Neural progenitor cell (in vitro differentiated cells): ENCODE measurements at regions not wholly inside any gene's neighbourhood (a gene's known extent, or its start where the extent isn't known, plus 50 kb on each side); places are given as distances from the start of the nearest gene placed in this dataset.

Experiments used
- DNase-seq: peaks from one replicate; pipeline ENCODE4 v3.0.0-alpha.2; 2016; ENCODE audit warnings: low spot score
- H2AFZ ChIP-seq: fragments of 200-600 bp; sonication (generic); replicated peaks from 2 replicates; pipeline ENCODE4 v1.6.1; 2016; ENCODE audit warnings: antibody characterized with exemption
- H3F3A ChIP-seq: fragments of 200-600 bp; sonication (generic); 2 replicates; pipeline ENCODE4 v1.6.1; 2016; ENCODE audit warnings: antibody characterized with exemption, low read depth
- H3K27ac ChIP-seq: fragments of 200-600 bp; sonication (generic); 2 replicates; pipeline ENCODE4 v1.5.1; 2016; ENCODE audit warnings: mild to moderate bottlenecking
- H3K27me3 ChIP-seq: fragments of 200-600 bp; sonication (generic); 2 replicates; pipeline ENCODE4 v1.6.1; 2016; ENCODE audit warnings: mild to moderate bottlenecking, moderate library complexity
- H3K36me3 ChIP-seq: fragments of 200-600 bp; sonication (generic); 2 replicates; pipeline ENCODE4 v1.5.1; 2016
- H3K4me1 ChIP-seq: fragments of 200-600 bp; sonication (generic); 2 replicates; pipeline ENCODE4 v1.6.1; 2016; ENCODE audit warnings: mixed run types
- H3K4me2 ChIP-seq: fragments of 200-600 bp; sonication (generic); 2 replicates; pipeline ENCODE4 v1.6.1; 2016
- H3K4me3 ChIP-seq: fragments of 200-600 bp; sonication (generic); 2 replicates; pipeline ENCODE4 v1.5.1; 2016
- H3K79me2 ChIP-seq: fragments of 200-600 bp; sonication (generic); 2 replicates; pipeline ENCODE4 v1.6.1; 2016; ENCODE audit warnings: low read depth
- H3K9ac ChIP-seq: fragments of 200-600 bp; sonication (generic); 2 replicates; pipeline ENCODE4 v1.6.1; 2016
- H3K9me3 ChIP-seq: fragments of 200-600 bp; sonication (generic); 2 replicates; pipeline ENCODE4 v1.5.1; 2016; ENCODE audit warnings: low read depth
- H4K20me1 ChIP-seq: fragments of 200-600 bp; sonication (generic); 2 replicates; pipeline ENCODE4 v1.6.1; 2016; ENCODE audit warnings: low read depth
- H3K27ac Mint-ChIP-seq: 3 replicates; pipeline ENCODE4 v1.8.0; 2021; ENCODE audit warnings: mixed read lengths
- H3K27me3 Mint-ChIP-seq: 2 replicates; pipeline ENCODE4 v1.8.0; 2022; ENCODE audit warnings: low read depth, mild to moderate bottlenecking, inconsistent platforms, moderate library complexity, mixed read lengths; ENCODE audit not compliant: insufficient read depth
- H3K36me3 Mint-ChIP-seq: 3 replicates; pipeline ENCODE4 v1.8.0; 2021; ENCODE audit warnings: mixed read lengths
- H3K4me1 Mint-ChIP-seq: 3 replicates; pipeline ENCODE4 v1.8.0; 2021; ENCODE audit warnings: mixed read lengths
- H3K4me3 Mint-ChIP-seq: 3 replicates; pipeline ENCODE4 v1.8.0; 2021; ENCODE audit warnings: mild to moderate bottlenecking, moderate library complexity, mixed read lengths
- H3K9me3 Mint-ChIP-seq: 3 replicates; pipeline ENCODE4 v1.8.0; 2020; ENCODE audit warnings: mixed read lengths
- CTCF ChIP-seq: fragments of 200-600 bp; sonication (generic); IDR thresholded peaks from 2 replicates; pipeline ENCODE4 v1.5.1; 2017; ENCODE audit warnings: antibody characterized with exemption, mild to moderate bottlenecking
- EZH2 ChIP-seq: fragments of 200-600 bp; sonication (generic); IDR thresholded peaks from 2 replicates; pipeline ENCODE4 v1.6.1; 2017; ENCODE audit warnings: antibody characterized with exemption, mild to moderate bottlenecking, moderate library complexity
- EZH2phosphoT487 ChIP-seq: fragments of 200-600 bp; sonication (generic); IDR thresholded peaks from 2 replicates; pipeline ENCODE4 v1.6.1; 2017; ENCODE audit warnings: antibody characterized with exemption

DNA sequence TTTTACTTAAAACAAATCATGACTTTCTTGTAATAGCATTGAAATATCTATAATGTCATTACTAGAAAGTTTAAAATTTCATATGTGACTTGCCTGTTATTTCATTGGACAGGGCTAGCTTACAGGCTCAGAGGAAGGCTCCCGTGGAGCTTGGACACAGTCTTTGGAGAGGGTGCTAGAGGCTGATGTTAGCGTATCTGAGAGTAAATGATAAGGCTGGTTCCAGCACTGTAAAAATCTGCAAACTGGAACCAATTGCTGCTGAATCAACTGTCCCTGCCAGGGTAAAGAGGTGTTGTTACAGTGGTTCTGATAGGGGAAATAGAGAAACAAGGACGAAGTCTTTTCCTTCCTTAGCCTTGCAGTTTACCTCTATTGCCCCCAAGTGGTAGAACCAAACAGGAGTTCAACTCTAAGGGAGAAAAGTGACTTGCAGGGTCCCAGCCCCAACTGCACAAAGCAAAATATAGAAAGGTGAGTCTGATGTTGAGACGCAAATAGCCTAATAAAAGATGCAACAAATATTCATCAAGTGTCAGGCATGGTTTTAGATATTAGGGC lies 901.7 kb downstream of the DIAPH3 start:
- H3K4me2 ChIP-seq = no peak overlapping the region
- H3K9ac ChIP-seq = no peak overlapping the region
- peaks cover 10% of the 10 kb centered on the region for H3F3A ChIP-seq
- no peaks in the 10 kb centered on the region for H3K9me3 Mint-ChIP-seq
- no peaks in the 10 kb centered on the region for H3K79me2 ChIP-seq
- no peak overlapping the region for H3K4me3 Mint-ChIP-seq
- H3K27ac Mint-ChIP-seq = no peak overlapping the region
- no peaks in the 10 kb centered on the region for H3K36me3 Mint-ChIP-seq
- no peaks in the 10 kb centered on the region for H3K27me3 ChIP-seq
- H3K27me3 Mint-ChIP-seq = no peaks in the 10 kb centered on the region
- TF ChIP-seq CTCF (peak; percentile 73), EZH2phosphoT487 (no peak), EZH2 (no peak)
- peaks cover 23% of the 10 kb centered on the region for H3K4me1 ChIP-seq
- peak overlapping the region; percentile 75 for H2AFZ ChIP-seq
- H4K20me1 ChIP-seq = no peaks in the 10 kb centered on the region
- no peaks in the 10 kb centered on the region for H3K9me3 ChIP-seq
- peaks cover 26% of the 10 kb centered on the region for H3K4me1 Mint-ChIP-seq
- H3K27ac ChIP-seq = no peak overlapping the region
- DNase-seq = peak; percentile 61
- no peak overlapping the region for H3K4me3 ChIP-seq
- no peaks in the 10 kb centered on the region for H3K36me3 ChIP-seq

GRCh38 chr13:59263531-59263930 lies 900.2 kb downstream of the DIAPH3 start:
- H4K20me1 ChIP-seq = no peaks in the 10 kb centered on the region
- no peak overlapping the region for H3K27ac ChIP-seq
- peaks cover 10% of the 10 kb centered on the region for H3F3A ChIP-seq
- H3K4me2 ChIP-seq = no peak overlapping the region
- H3K9ac ChIP-seq = no peak overlapping the region
- Mint-ChIP-seq H3K4me3 (no peak overlapping the region), H3K4me1 (peaks cover 26% of the 10 kb centered on the region), H3K27ac (no peak overlapping the region), H3K36me3 (no peaks in the 10 kb centered on the region), H3K27me3 (no peaks in the 10 kb centered on the region), H3K9me3 (no peaks in the 10 kb centered on the region)
- no peaks in the 10 kb centered on the region for H3K9me3 ChIP-seq
- H3K4me1 ChIP-seq = peaks cover 23% of the 10 kb centered on the region
- DNase-seq = no peak
- no peaks in the 10 kb centered on the region for H3K27me3 ChIP-seq
- no peak overlapping the region for H3K4me3 ChIP-seq
- H3K36me3 ChIP-seq = no peaks in the 10 kb centered on the region
- TF ChIP-seq EZH2phosphoT487 (no peak), EZH2 (no peak), CTCF (no peak)
- no peaks in the 10 kb centered on the region for H3K79me2 ChIP-seq
- H2AFZ ChIP-seq = no peak overlapping the region

DNA sequence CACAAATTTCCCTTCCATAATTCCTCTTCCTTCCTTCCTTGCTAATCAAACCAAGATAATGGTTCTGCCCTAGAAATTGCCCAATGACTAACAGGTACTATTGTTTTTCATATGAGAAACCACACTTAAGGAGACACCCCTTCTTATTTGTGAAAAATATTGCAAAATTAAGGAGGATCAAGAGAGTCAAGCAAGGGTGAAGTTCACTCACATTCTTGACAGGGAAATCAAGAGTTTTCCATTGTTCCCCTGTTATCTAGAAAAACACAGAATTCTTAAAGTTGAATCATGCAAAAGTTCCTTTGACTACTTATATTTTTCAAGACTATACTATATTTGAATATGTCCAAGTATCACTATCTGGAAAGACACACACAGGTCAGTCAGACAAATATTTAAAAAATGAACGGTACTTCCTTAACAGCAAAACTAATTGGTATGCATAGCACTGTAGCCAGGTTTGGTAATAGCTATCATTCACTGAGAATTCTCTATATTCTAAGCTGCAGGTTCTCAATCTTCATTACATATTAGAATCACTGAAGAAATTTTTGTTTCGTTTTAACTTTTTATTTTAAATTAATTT lies 897.2 kb downstream of the DIAPH3 start:
- no peaks in the 10 kb centered on the region for H3K9me3 Mint-ChIP-seq
- TF ChIP-seq EZH2phosphoT487 (no peak), EZH2 (no peak)
- H3K27ac Mint-ChIP-seq = no peak overlapping the region
- no peaks in the 10 kb centered on the region for H3K36me3 ChIP-seq
- no peaks in the 10 kb centered on the region for H3K4me1 ChIP-seq
- H3K27ac ChIP-seq = no peak overlapping the region
- no peaks in the 10 kb centered on the region for H3K36me3 Mint-ChIP-seq
- DNase-seq = no peak
- no peak overlapping the region for H2AFZ ChIP-seq
- H4K20me1 ChIP-seq = no peaks in the 10 kb centered on the region
- peaks cover 4% of the 10 kb centered on the region for H3K4me1 Mint-ChIP-seq
- no peak overlapping the region for H3K9ac ChIP-seq
- no peaks in the 10 kb centered on the region for H3K9me3 ChIP-seq
- H3F3A ChIP-seq = no peaks in the 10 kb centered on the region
- no peak overlapping the region for H3K4me2 ChIP-seq
- H3K79me2 ChIP-seq = no peaks in the 10 kb centered on the region
- no peaks in the 10 kb centered on the region for H3K27me3 Mint-ChIP-seq
- no peak overlapping the region for H3K4me3 Mint-ChIP-seq
- no peak overlapping the region for H3K4me3 ChIP-seq
- no peaks in the 10 kb centered on the region for H3K27me3 ChIP-seq

- no peak overlapping the region for H3K27ac ChIP-seq
- H3K4me2 ChIP-seq = no peak overlapping the region
- no peak for TF ChIP-seq EZH2
- TF ChIP-seq CTCF = no peak
- no peak for TF ChIP-seq EZH2phosphoT487
- no peaks in the 10 kb centered on the region for H3K4me1 ChIP-seq
- no peaks in the 10 kb centered on the region for H3K36me3 Mint-ChIP-seq
- no peaks in the 10 kb centered on the region for H3K27me3 Mint-ChIP-seq
- H3K9ac ChIP-seq = no peak overlapping the region
- no peak for DNase-seq
- no peaks in the 10 kb centered on the region for H3K9me3 ChIP-seq
- no peak overlapping the region for H2AFZ ChIP-seq
- H3K79me2 ChIP-seq = no peaks in the 10 kb centered on the region
- H4K20me1 ChIP-seq = no peaks in the 10 kb centered on the region
- H3K36me3 ChIP-seq = no peaks in the 10 kb centered on the region
- H3K4me1 Mint-ChIP-seq = no peaks in the 10 kb centered on the region
- no peak overlapping the region for H3K27ac Mint-ChIP-seq
- H3K27me3 ChIP-seq = no peaks in the 10 kb centered on the region
- no peaks in the 10 kb centered on the region for H3F3A ChIP-seq
- H3K9me3 Mint-ChIP-seq = no peaks in the 10 kb centered on the region
- H3K4me3 ChIP-seq = no peak overlapping the region
- no peak overlapping the region for H3K4me3 Mint-ChIP-seq
Measured at GRCh38 chr13:59269476-59269875, 894.3 kb downstream of the DIAPH3 start.
